ENCODE measurements at regions not wholly inside any gene's neighbourhood (a gene's known extent, or its start where the extent isn't known, plus 50 kb on each side); places are given as distances from the start of the nearest gene placed in this dataset.

- no peak for TF ChIP-seq CTCF (IDR thresholded peaks at IDR 0.05)
- H3K27ac ChIP-seq, result no peak overlapping the region
- no peaks in the 10 kb centered on the region for H3K9me3 ChIP-seq
- no peaks in the 10 kb centered on the region for H3K36me3 ChIP-seq
- H3K27me3 ChIP-seq, result no peaks in the 10 kb centered on the region
- no peak overlapping the region for H3K4me3 ChIP-seq (ENCODE audit: low read depth in 1 of 2, low read length in 1 of 2)
- no peaks in the 10 kb centered on the region for H3K4me1 ChIP-seq (ENCODE audit: control insufficient read depth in 1 of 2, insufficient read depth in 1 of 2, low read depth in 1 of 2, low read length in 1 of 2)
These were observed 235.1 kb upstream of the XYLT1 start for GRCh38 chr16:17705847-17706246.

- Histone ChIP-seq H3K27ac (no peak overlapping the region), H3K27me3 (no peaks in the 10 kb centered on the region), H3K9me3 (no peaks in the 10 kb centered on the region), H3K36me3 (no peaks in the 10 kb centered on the region), H3K4me1 (ENCODE audit: control insufficient read depth in 1 of 2, insufficient read depth in 1 of 2, low read depth in 1 of 2, low read length in 1 of 2) (no peaks in the 10 kb centered on the region), H3K4me3 (ENCODE audit: low read depth in 1 of 2, low read length in 1 of 2) (no peak overlapping the region)
- TF ChIP-seq CTCF (IDR thresholded peaks at IDR 0.05), result no peak
These were observed 225.9 kb upstream of the XYLT1 start for GRCh38 chr16:17696616-17697015.

- H3K4me1 ChIP-seq (ENCODE audit: control insufficient read depth in 1 of 2, insufficient read depth in 1 of 2, low read depth in 1 of 2, low read length in 1 of 2), result no peaks in the 10 kb centered on the region
- H3K4me3 ChIP-seq (ENCODE audit: low read depth in 1 of 2, low read length in 1 of 2), result no peak overlapping the region
- no peaks in the 10 kb centered on the region for H3K9me3 ChIP-seq
- no peak for TF ChIP-seq CTCF (IDR thresholded peaks at IDR 0.05)
- no peak overlapping the region for H3K27ac ChIP-seq
- H3K36me3 ChIP-seq, result no peaks in the 10 kb centered on the region
- H3K27me3 ChIP-seq, result no peaks in the 10 kb centered on the region
These were observed 221.7 kb upstream of the XYLT1 start for GRCh38 chr16:17692484-17692883.

- Histone ChIP-seq H3K4me1 (ENCODE audit: control insufficient read depth in 1 of 2, insufficient read depth in 1 of 2, low read depth in 1 of 2, low read length in 1 of 2) (no peaks in the 10 kb centered on the region), H3K9me3 (no peaks in the 10 kb centered on the region), H3K4me3 (ENCODE audit: low read depth in 1 of 2, low read length in 1 of 2) (no peak overlapping the region), H3K36me3 (no peaks in the 10 kb centered on the region), H3K27me3 (no peaks in the 10 kb centered on the region), H3K27ac (no peak overlapping the region)
- no peak for TF ChIP-seq CTCF (IDR thresholded peaks at IDR 0.05)
These were observed 221.1 kb upstream of the XYLT1 start for GRCh38 chr16:17691899-17692176.

- no peak for TF ChIP-seq CTCF (IDR thresholded peaks at IDR 0.05)
- Histone ChIP-seq H3K27ac (no peak overlapping the region), H3K36me3 (no peaks in the 10 kb centered on the region), H3K4me1 (ENCODE audit: control insufficient read depth in 1 of 2, insufficient read depth in 1 of 2, low read depth in 1 of 2, low read length in 1 of 2) (no peaks in the 10 kb centered on the region), H3K4me3 (ENCODE audit: low read depth in 1 of 2, low read length in 1 of 2) (no peak overlapping the region), H3K27me3 (no peaks in the 10 kb centered on the region), H3K9me3 (no peaks in the 10 kb centered on the region)
These were observed 220.5 kb upstream of the XYLT1 start for GRCh38 chr16:17691106-17691898.

Data from neutrophil (primary cell).